DOHH2 (cell line): ENCODE measurements at regions not wholly inside any gene's neighbourhood (a gene's known extent, or its start where the extent isn't known, plus 50 kb on each side); places are given as distances from the start of the nearest gene placed in this dataset.

Source experiments
- H3F3A ChIP-seq: fragments of 200-600 bp; sonication (generic), shearing (Covaris generic); 2 replicates; pipeline ENCODE4 v1.6.0; 2016; ENCODE audit warnings: antibody characterized with exemption, mild to moderate bottlenecking; ENCODE audit not compliant: control insufficient read depth, insufficient read depth
- H3K27ac ChIP-seq: fragments of 200-600 bp; sonication (generic); 2 replicates; pipeline ENCODE4 v1.5.1; 2014; ENCODE audit warnings: low read depth, mild to moderate bottlenecking, low read length, moderate library complexity
- H3K27me3 ChIP-seq: fragments of 200-600 bp; sonication (generic); 2 replicates; pipeline ENCODE4 v1.6.1; 2014; ENCODE audit warnings: mild to moderate bottlenecking, low read length, mixed read lengths; ENCODE audit not compliant: control insufficient read depth
- H3K36me3 ChIP-seq: fragments of 200-600 bp; sonication (generic); 2 replicates; pipeline ENCODE4 v1.6.1; 2014; ENCODE audit warnings: mild to moderate bottlenecking, low read length, moderate library complexity, mixed read lengths; ENCODE audit not compliant: control insufficient read depth
- H3K4me1 ChIP-seq: fragments of 200-600 bp; sonication (generic); 2 replicates; pipeline ENCODE4 v1.6.1; 2014; ENCODE audit warnings: mild to moderate bottlenecking, low read length, mixed read lengths; ENCODE audit not compliant: control insufficient read depth
- H3K4me2 ChIP-seq: fragments of 200-600 bp; sonication (generic); 2 replicates; pipeline ENCODE4 v1.6.0; 2014; ENCODE audit warnings: mild to moderate bottlenecking, low read length, moderate library complexity
- H3K4me3 ChIP-seq: fragments of 200-600 bp; sonication (generic); 2 replicates; pipeline ENCODE4 v1.5.1; 2014; ENCODE audit warnings: mild to moderate bottlenecking, low read length, mixed read lengths
- H3K79me2 ChIP-seq: fragments of 200-600 bp; sonication (generic); 2 replicates; pipeline ENCODE4 v1.6.1; 2014; ENCODE audit warnings: mild to moderate bottlenecking, low read length, mixed read lengths; ENCODE audit not compliant: control insufficient read depth
- H3K9me2 ChIP-seq: fragments of 200-600 bp; sonication (generic); replicated peaks from 2 replicates; pipeline ENCODE4 v1.6.1; 2014; ENCODE audit warnings: mild to moderate bottlenecking, low read length, mixed read lengths; ENCODE audit not compliant: control insufficient read depth
- H3K9me3 ChIP-seq: fragments of 200-600 bp; sonication (generic); 2 replicates; pipeline ENCODE4 v1.6.1; 2014; ENCODE audit warnings: antibody characterized with exemption, low read length, mixed read lengths; ENCODE audit not compliant: control insufficient read depth, insufficient read depth
- H4K20me1 ChIP-seq: fragments of 200-600 bp; sonication (generic); 2 replicates; pipeline ENCODE4 v1.6.0; 2014; ENCODE audit warnings: low read depth, mild to moderate bottlenecking, antibody characterized with exemption, low read length, moderate library complexity; ENCODE audit not compliant: control insufficient read depth, insufficient read depth
- CTCF ChIP-seq: fragments of 200-600 bp; sonication (generic); IDR thresholded peaks from one replicate; pipeline ENCODE4 v1.5.1; 2014; ENCODE audit warnings: antibody characterized with exemption, mild to moderate bottlenecking, low read depth, low read length; ENCODE audit not compliant: poor library complexity, severe bottlenecking
- EZH2phosphoT487 ChIP-seq: fragments of 200-600 bp; sonication (generic); IDR thresholded peaks from 2 replicates; pipeline ENCODE4 v1.6.1; 2017; ENCODE audit warnings: borderline replicate concordance, mild to moderate bottlenecking, antibody characterized with exemption, low read length, moderate library complexity, mixed read lengths

GRCh38 chr6:92910646-92911045 is 508.7 kb downstream of the EPHA7 start:
- TF ChIP-seq EZH2phosphoT487 (no peak), CTCF (no peak)
- Histone ChIP-seq H3K9me2 (no peaks in the 10 kb centered on the region), H3K4me2 (no peak overlapping the region), H3K4me1 (no peaks in the 10 kb centered on the region), H3F3A (no peaks in the 10 kb centered on the region), H3K9me3 (no peaks in the 10 kb centered on the region), H3K27ac (no peak overlapping the region), H3K36me3 (no peaks in the 10 kb centered on the region), H4K20me1 (no peaks in the 10 kb centered on the region), H3K79me2 (no peaks in the 10 kb centered on the region), H3K4me3 (no peak overlapping the region), H3K27me3 (no peaks in the 10 kb centered on the region)

GRCh38 chr6:92906385-92906784 is 513.0 kb downstream of the EPHA7 start:
- no peaks in the 10 kb centered on the region for H3K9me3 ChIP-seq
- no peaks in the 10 kb centered on the region for H3F3A ChIP-seq
- no peaks in the 10 kb centered on the region; the same call in 1 of the 2 replicates for H3K9me2 ChIP-seq
- no peaks in the 10 kb centered on the region for H4K20me1 ChIP-seq
- H3K4me3 ChIP-seq: no peak overlapping the region
- no peaks in the 10 kb centered on the region for H3K36me3 ChIP-seq
- no peak for TF ChIP-seq EZH2phosphoT487
- TF ChIP-seq CTCF: no peak
- H3K4me1 ChIP-seq: no peaks in the 10 kb centered on the region
- no peak overlapping the region for H3K27ac ChIP-seq
- no peaks in the 10 kb centered on the region for H3K27me3 ChIP-seq
- H3K4me2 ChIP-seq: no peak overlapping the region
- no peaks in the 10 kb centered on the region for H3K79me2 ChIP-seq

DNA sequence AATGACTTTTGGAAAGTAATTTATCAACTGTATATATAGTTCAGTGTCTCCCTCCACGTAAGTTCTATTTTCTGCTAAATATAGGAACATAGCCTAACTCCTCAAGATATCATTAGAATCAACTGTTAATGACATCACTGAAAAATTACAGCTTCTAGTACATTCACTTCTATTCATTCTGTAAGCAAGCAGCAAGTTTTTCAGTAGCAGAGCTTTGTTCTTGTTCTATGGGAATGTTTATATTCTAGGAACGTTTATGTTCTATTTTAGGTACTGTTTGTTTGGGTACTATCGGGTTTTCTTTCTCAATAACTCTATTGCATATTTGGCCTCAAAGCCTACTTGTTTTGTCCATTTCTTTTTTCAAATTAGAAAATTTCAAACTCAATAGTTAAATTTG is 525.6 kb downstream of the EPHA7 start:
- H3K4me2 ChIP-seq: no peak overlapping the region
- no peaks in the 10 kb centered on the region for H3F3A ChIP-seq
- H3K9me3 ChIP-seq: no peaks in the 10 kb centered on the region
- H4K20me1 ChIP-seq: no peaks in the 10 kb centered on the region
- no peaks in the 10 kb centered on the region for H3K4me1 ChIP-seq
- H3K79me2 ChIP-seq: no peaks in the 10 kb centered on the region
- no peak for TF ChIP-seq EZH2phosphoT487
- no peak for TF ChIP-seq CTCF
- H3K4me3 ChIP-seq: no peak overlapping the region
- H3K27me3 ChIP-seq: no peaks in the 10 kb centered on the region
- H3K9me2 ChIP-seq: no peaks in the 10 kb centered on the region
- H3K27ac ChIP-seq: no peak overlapping the region
- no peaks in the 10 kb centered on the region for H3K36me3 ChIP-seq

DNA sequence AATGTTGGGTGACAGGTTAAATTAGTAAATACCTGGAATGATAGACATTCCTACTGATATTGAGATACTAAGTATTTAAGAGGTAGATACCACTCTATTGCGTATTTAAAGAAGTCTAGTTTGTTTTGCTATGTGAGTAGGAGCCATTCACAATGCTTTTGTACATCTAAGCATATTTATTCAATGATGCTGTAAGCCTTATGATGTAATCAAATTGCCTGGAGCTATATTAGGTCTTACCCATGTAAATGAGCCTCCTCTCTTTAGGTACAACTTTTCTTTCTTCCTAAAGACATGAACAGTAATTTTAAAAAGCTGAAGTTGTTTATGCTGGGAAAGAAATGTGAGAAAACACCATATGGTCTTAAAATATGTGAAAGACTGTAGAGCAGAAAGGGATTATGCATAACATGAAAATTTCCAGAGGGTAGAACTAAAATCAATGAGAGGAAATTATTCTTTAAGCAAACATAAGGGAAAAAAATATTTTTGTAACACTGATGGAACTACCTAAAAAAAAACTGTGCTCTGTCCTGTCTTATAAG is 526.7 kb downstream of the EPHA7 start:
- no peaks in the 10 kb centered on the region for H3K9me3 ChIP-seq
- H4K20me1 ChIP-seq: no peaks in the 10 kb centered on the region
- no peaks in the 10 kb centered on the region for H3K36me3 ChIP-seq
- TF ChIP-seq EZH2phosphoT487: no peak
- no peak for TF ChIP-seq CTCF
- no peaks in the 10 kb centered on the region for H3K4me1 ChIP-seq
- H3K4me3 ChIP-seq: no peak overlapping the region
- H3K27me3 ChIP-seq: no peaks in the 10 kb centered on the region
- H3K79me2 ChIP-seq: no peaks in the 10 kb centered on the region
- no peaks in the 10 kb centered on the region for H3K9me2 ChIP-seq
- no peak overlapping the region for H3K4me2 ChIP-seq
- no peaks in the 10 kb centered on the region for H3F3A ChIP-seq
- H3K27ac ChIP-seq: no peak overlapping the region
